Memory B cell (primary cell): ENCODE measurements at regions not wholly inside any gene's neighbourhood (a gene's known extent, or its start where the extent isn't known, plus 50 kb on each side); places are given as distances from the start of the nearest gene placed in this dataset.

Source experiments
- ATAC-seq: fragments of 150-1000 bp; cut with Tn5 transposase; 2 replicates; pipeline ENCODE4 v1.10.0; 2021; ENCODE audit warnings: low read depth, mild to moderate bottlenecking, moderate library complexity
- DNase-seq, 2 donors: peaks; one replicate each; pipeline ENCODE4 v3.0.0; 2022; ENCODE audit warnings: low spot score in 2 of 2
- H3K27ac Mint-ChIP-seq: one replicate; pipeline ENCODE4 v1.8.0; 2022; ENCODE audit warnings: mild to moderate bottlenecking, moderate library complexity, mixed read lengths
- H3K27me3 Mint-ChIP-seq: one replicate; pipeline ENCODE4 v1.8.0; 2022; ENCODE audit warnings: mixed read lengths
- H3K36me3 Mint-ChIP-seq: one replicate; pipeline ENCODE4 v1.8.0; 2022; ENCODE audit warnings: mild to moderate bottlenecking, mixed read lengths
- H3K4me1 Mint-ChIP-seq: one replicate; pipeline ENCODE4 v1.8.0; 2022; ENCODE audit warnings: mixed read lengths
- H3K4me3 Mint-ChIP-seq: one replicate; pipeline ENCODE4 v1.8.0; 2022; ENCODE audit warnings: mild to moderate bottlenecking, moderate library complexity, mixed read lengths
- H3K9me3 Mint-ChIP-seq: one replicate; pipeline ENCODE4 v1.8.0; 2022; ENCODE audit warnings: mixed read lengths

DNA sequence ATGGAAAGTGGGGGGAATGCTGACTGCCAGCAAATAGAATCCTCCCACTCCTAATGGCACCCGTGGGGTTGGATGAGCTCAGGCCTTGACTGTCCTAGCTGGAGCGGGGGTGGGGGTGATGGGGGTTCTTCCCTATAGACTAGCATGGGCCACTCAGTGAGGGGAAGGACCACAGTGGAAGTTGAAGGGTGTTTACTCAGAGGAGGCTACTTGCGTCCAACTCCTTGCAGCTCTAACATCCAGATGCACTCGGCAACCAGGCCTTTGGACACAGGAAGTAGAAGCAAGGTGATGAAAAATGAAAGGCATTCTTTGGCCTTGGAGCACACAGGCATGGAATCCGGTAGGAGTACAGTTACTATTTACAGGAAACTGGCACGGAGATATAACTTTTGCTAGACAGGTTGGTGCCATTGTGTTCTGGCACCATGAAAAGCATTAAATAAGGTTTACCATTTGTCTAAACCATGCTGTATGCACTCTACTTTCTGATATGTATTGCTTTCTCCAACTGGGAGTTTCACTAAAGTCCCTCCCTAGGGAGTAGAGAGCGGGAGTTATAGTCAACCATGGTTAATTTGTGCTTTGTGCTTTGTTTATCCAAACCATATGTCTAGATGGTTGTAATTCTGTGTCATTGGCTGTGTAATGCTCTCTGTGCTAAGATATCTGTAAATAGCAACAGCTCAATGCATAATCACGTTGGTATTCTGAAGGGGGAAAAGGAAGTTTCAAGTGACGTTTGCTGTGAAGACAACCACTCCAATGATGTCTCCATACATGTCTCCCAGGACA, 125.3 kb downstream of the TSHZ3 start:
- no peak for ATAC-seq
- no peak for DNase-seq
- Mint-ChIP-seq H3K9me3 (peaks cover 11% of the 10 kb centered on the region), H3K36me3 (no peaks in the 10 kb centered on the region), H3K27ac (no peak overlapping the region), H3K4me1 (peaks cover 5% of the 10 kb centered on the region), H3K27me3 (no peaks in the 10 kb centered on the region), H3K4me3 (no peak overlapping the region)

DNA sequence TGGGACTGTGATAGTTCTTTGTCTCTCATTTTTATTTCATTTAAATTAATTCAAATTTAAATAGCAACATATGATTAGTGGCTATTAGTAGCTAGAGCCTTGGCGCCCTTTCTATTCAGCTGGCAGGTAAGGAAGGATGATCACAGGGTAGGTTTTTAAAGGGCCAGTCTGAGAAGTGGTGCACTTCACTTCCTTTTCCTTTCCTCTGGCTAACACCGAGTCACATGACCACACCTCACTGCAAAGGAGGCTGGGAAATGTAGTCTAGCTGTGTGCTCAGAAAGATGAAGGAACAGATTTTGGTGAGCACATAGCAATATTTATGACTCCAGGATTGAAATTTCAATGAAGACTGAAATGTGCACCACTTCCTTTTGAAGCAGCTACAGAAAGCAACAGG, 128.7 kb downstream of the TSHZ3 start:
- Mint-ChIP-seq H3K36me3 (no peaks in the 10 kb centered on the region), H3K4me1 (peaks cover 5% of the 10 kb centered on the region), H3K9me3 (peaks cover 3% of the 10 kb centered on the region), H3K27me3 (no peaks in the 10 kb centered on the region), H3K4me3 (no peak overlapping the region), H3K27ac (no peak overlapping the region)
- ATAC-seq = no peak
- DNase-seq = no peak

DNA sequence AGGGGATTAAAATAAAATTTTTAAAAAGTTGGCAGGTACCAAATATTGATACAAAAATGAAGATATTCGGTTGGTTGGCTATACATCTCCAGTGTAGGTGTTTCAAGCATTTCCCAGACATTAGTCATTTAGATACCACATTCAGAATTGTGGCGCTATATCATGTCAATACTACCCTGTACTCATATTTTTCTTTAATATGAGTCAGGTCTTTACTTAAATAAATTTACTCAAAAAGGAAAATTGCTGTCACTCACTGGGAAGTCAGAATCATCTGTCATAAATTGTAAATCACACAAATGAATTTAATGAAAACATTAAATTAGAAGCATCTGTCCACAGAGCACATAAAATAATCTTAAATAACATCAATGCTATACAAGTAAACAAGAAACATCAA, 134.2 kb downstream of the TSHZ3 start:
- ATAC-seq (no peak), DNase-seq (no peak)
- Mint-ChIP-seq H3K36me3 (peaks cover 3% of the 10 kb centered on the region), H3K4me1 (peaks cover 2% of the 10 kb centered on the region), H3K27ac (no peak overlapping the region), H3K4me3 (no peak overlapping the region), H3K27me3 (peaks cover 4% of the 10 kb centered on the region), H3K9me3 (peaks cover 7% of the 10 kb centered on the region)

DNA sequence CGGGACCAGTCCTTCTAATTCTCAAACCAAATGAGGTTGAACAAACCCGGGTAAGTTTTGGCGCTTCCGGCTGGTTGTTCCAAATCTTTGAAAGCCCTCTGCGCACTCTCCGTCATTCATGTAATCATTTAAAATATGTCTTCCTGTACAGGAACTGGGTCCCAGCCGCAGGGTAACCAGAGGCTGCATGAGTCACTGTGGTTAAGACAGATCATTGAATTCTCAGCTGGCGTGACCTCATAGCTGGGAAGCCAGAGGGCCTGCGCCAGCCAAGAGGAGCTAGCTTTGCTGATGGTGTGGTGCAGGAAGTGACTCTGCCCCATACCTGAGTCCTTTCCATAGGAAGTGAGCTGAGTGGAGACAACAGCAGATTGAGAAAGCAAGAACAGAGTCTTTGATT, 135.2 kb downstream of the TSHZ3 start:
- Mint-ChIP-seq H3K27me3 (peaks cover 4% of the 10 kb centered on the region), H3K9me3 (peaks cover 5% of the 10 kb centered on the region), H3K4me1 (no peaks in the 10 kb centered on the region), H3K36me3 (peaks cover 3% of the 10 kb centered on the region), H3K4me3 (no peak overlapping the region), H3K27ac (no peak overlapping the region)
- no peak for DNase-seq
- ATAC-seq = no peak

DNA sequence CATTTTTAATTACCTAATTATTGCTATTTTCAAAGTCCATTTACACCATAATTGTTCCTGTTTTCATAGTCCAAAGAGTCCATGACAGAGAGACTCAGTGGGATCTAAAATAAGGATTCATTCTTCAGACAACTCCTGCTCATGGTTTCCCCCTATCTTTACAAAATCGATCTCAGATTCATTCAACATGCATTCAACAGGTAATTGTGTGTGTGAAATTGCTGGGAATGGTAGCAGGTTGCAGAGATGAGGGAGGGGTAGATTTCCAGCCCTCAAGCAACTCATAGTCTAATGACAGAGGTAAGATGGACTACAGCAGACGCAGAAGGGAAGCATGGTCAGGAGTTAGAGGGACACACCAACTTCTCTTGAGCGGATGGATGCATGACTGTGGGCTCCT, 138.1 kb downstream of the TSHZ3 start:
- H3K4me3 Mint-ChIP-seq = no peak overlapping the region
- ATAC-seq = no peak
- H3K9me3 Mint-ChIP-seq = peaks cover 6% of the 10 kb centered on the region
- DNase-seq = no peak
- H3K4me1 Mint-ChIP-seq = no peaks in the 10 kb centered on the region
- peaks cover 3% of the 10 kb centered on the region for H3K36me3 Mint-ChIP-seq
- peaks cover 4% of the 10 kb centered on the region for H3K27me3 Mint-ChIP-seq
- H3K27ac Mint-ChIP-seq = no peak overlapping the region

DNA sequence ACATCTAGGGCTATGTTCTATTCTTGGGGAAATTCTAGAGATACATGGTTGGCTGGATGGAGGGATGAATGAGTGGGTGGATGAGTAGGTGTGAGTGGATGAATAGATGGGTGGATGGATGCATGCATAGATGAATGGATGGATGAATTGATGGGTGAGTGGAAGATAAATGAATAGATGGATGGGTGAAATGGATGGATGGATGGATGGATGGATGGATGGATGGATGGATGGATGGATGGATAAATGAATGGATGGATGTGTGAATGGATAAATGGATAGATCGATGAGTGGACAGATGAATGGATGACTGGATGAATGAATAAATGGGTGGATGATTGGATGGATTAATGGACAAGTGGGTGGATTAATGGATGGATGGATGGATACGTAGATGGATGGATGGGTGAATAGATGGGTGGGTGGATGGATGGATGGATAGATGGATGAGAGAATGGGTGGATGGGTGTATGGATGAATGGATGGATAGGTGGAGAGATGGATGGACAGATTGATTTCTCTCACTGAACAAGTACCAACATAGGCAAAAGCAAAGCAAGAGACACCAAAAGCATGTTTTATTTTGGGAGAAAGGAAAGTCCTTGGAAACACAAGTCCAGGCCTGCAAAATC, 143.2 kb downstream of the TSHZ3 start:
- no peak for DNase-seq
- no peak overlapping the region for H3K27ac Mint-ChIP-seq
- H3K27me3 Mint-ChIP-seq = peaks cover 1% of the 10 kb centered on the region
- peaks cover 14% of the 10 kb centered on the region for H3K9me3 Mint-ChIP-seq
- no peaks in the 10 kb centered on the region for H3K4me1 Mint-ChIP-seq
- no peak overlapping the region for H3K4me3 Mint-ChIP-seq
- no peaks in the 10 kb centered on the region for H3K36me3 Mint-ChIP-seq
- no peak for ATAC-seq

DNA sequence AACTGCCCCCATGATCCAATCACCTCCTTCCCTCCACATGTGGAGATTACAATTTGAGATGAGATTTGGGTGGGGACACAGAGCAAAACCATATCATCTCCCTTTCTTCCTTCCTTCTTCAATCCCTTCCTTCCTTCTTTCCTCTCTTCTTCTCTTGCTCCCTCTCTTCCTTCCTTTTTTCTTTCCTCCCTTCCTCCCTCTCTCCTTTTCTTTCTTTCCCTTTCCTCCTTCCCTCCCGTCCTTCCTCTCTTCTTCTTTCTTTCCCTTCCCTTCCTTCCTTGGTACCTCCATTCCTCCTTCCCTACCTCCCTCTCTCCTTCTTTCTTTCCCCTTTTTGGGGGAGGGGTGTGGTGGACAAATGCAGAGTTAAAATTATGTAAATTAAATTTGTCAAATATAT, 145.1 kb downstream of the TSHZ3 start:
- H3K4me1 Mint-ChIP-seq = no peaks in the 10 kb centered on the region
- peaks cover 1% of the 10 kb centered on the region for H3K27me3 Mint-ChIP-seq
- H3K27ac Mint-ChIP-seq = no peak overlapping the region
- no peak for DNase-seq
- peaks cover 14% of the 10 kb centered on the region for H3K9me3 Mint-ChIP-seq
- H3K36me3 Mint-ChIP-seq = no peaks in the 10 kb centered on the region
- no peak overlapping the region for H3K4me3 Mint-ChIP-seq
- ATAC-seq = no peak

DNA sequence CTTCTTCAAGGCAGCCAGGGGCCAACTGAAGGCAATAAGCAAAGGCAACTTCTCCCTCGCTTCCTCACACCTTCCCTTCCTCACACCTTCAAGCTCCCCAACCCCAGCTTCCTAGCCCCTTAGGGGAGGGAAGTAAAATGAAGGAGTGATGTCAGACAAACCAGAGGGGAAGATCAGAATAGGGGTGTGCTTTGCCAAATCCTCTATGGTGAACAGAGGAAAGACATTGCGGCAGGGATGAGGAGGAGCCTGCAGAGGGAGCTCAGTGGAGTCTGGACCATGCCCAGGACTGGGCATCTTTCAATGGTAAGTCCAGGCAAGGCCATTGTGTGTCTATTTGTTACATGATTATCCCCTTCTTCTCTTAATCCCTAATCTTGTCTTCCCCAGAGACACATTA, 164.0 kb downstream of the TSHZ3 start:
- Mint-ChIP-seq H3K4me1 (no peaks in the 10 kb centered on the region), H3K36me3 (no peaks in the 10 kb centered on the region), H3K4me3 (no peak overlapping the region), H3K27ac (no peak overlapping the region), H3K27me3 (no peaks in the 10 kb centered on the region), H3K9me3 (peaks cover 3% of the 10 kb centered on the region)
- ATAC-seq (no peak), DNase-seq (no peak)

DNA sequence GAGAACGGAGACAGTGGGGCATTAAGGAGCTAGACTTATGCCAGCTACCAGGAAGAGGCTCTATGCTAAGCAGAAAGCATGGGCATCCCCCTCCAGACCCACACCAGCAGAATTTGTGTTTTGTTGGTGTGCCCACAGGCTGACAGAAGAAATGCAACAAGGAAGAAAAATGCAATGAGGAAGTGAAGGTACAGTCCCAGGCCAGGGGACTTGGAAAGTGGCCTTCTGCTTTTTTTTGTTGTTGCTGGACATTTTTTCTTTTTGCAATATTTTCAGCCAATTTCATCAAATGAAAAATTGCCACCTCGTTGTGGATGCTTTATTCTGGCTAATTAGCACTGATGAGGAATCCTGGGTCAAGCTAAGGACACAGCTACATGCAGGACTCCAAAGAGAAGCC, 167.7 kb downstream of the TSHZ3 start:
- ATAC-seq (no peak), DNase-seq (no peak)
- Mint-ChIP-seq H3K4me1 (no peaks in the 10 kb centered on the region), H3K4me3 (no peak overlapping the region), H3K9me3 (peaks cover 12% of the 10 kb centered on the region), H3K27ac (no peak overlapping the region), H3K36me3 (no peaks in the 10 kb centered on the region), H3K27me3 (no peaks in the 10 kb centered on the region)

DNA sequence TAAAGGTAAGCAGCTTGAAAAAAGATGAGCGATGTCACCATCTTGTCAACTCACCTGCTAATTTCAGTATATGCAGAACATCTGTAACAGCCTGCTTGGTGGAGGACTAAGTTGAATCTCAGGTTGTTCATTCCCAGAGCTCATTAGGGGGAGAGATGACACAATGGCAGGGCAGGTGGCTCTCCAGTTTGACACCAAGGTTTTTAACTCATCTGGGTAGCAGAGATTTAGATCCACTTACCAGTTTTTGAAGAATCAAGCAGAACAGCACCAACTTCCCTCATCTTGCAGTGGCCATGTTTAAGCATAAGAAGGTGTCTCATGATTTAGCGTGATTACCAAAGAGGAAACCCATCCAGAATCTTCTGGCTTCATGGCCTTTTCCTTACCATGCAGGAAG, 168.3 kb downstream of the TSHZ3 start:
- DNase-seq (no peak), ATAC-seq (no peak)
- Mint-ChIP-seq H3K27ac (no peak overlapping the region), H3K27me3 (no peaks in the 10 kb centered on the region), H3K9me3 (peaks cover 12% of the 10 kb centered on the region), H3K4me1 (no peaks in the 10 kb centered on the region), H3K4me3 (no peak overlapping the region), H3K36me3 (no peaks in the 10 kb centered on the region)

DNA sequence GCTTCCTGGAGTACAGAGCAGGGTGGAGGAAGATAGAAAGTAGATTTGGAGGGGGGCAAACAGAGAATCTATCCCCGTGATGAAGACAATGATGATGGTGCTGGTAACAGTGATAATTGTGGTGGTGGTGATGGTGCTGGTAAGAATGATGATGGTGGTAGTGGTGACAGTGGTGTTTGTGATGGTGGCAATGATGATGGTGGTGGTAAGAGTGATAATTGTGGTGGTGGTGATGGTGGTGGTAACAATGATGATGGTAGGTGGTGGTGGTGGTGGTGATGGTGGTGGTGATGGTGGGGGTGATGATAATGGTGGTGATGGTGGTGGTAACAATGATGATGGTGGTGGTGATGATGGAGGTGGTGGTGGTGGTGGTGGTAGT, 169.8 kb downstream of the TSHZ3 start:
- DNase-seq = no peak
- Mint-ChIP-seq H3K36me3 (no peaks in the 10 kb centered on the region), H3K27ac (no peak overlapping the region), H3K4me1 (no peaks in the 10 kb centered on the region), H3K9me3 (peaks cover 12% of the 10 kb centered on the region), H3K4me3 (no peak overlapping the region), H3K27me3 (no peaks in the 10 kb centered on the region)
- no peak for ATAC-seq

DNA sequence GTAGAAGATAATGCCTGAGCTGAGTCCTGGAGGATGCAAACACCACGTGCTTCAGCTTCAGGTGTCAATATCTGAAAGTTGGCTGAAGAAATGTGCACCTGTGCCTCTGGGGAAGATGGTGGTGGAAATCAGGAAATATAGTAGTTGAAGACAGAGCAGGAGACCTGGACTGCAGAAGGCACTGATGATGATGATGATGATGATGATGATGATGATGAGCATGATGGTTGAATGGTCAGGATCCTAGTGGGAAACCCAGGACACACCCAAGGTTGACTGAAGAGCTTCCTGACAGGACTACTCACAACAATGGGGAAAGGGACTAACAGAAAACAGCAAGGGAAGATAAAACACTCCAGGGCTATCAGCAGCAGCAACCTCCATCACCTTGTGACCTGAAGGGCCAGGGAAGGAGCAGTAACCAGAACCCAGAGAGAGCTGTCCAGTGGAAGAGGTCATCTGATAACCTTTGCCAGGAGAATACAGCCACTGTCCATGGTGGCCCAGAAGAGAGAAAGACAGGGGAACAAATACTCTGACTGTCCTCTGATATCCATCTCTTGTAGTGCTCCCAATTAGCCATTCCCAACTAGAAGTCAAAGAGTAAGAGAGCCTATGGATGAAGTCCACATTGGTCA, 170.3 kb downstream of the TSHZ3 start:
- Mint-ChIP-seq H3K4me3 (no peak overlapping the region), H3K27ac (no peak overlapping the region), H3K9me3 (peaks cover 12% of the 10 kb centered on the region), H3K27me3 (no peaks in the 10 kb centered on the region), H3K4me1 (no peaks in the 10 kb centered on the region), H3K36me3 (no peaks in the 10 kb centered on the region)
- ATAC-seq (no peak), DNase-seq (no peak)

DNA sequence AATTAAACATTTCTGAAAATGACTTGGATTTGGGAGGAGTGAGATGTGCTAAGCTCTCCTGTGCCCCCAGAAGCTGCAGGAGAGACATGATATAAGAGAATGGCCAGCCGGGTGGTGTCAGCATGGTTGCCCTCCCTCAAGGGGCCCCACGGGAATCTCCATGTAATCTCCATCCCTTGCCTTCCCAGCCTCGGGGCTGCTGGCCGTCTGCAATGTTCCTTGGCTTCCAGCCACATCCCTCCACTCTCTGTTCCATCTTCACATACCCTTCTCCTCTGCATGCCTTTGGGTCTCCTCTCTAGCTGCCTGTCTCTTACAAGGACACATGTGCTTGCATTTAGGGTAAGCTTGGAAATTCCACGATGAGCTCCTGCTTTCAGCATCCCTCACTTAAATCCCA, 172.0 kb downstream of the TSHZ3 start:
- H3K4me3 Mint-ChIP-seq = no peak overlapping the region
- H3K9me3 Mint-ChIP-seq = peaks cover 12% of the 10 kb centered on the region
- H3K4me1 Mint-ChIP-seq = no peaks in the 10 kb centered on the region
- no peaks in the 10 kb centered on the region for H3K36me3 Mint-ChIP-seq
- H3K27me3 Mint-ChIP-seq = no peaks in the 10 kb centered on the region
- ATAC-seq (no peak), DNase-seq (no peak)
- H3K27ac Mint-ChIP-seq = no peak overlapping the region

DNA sequence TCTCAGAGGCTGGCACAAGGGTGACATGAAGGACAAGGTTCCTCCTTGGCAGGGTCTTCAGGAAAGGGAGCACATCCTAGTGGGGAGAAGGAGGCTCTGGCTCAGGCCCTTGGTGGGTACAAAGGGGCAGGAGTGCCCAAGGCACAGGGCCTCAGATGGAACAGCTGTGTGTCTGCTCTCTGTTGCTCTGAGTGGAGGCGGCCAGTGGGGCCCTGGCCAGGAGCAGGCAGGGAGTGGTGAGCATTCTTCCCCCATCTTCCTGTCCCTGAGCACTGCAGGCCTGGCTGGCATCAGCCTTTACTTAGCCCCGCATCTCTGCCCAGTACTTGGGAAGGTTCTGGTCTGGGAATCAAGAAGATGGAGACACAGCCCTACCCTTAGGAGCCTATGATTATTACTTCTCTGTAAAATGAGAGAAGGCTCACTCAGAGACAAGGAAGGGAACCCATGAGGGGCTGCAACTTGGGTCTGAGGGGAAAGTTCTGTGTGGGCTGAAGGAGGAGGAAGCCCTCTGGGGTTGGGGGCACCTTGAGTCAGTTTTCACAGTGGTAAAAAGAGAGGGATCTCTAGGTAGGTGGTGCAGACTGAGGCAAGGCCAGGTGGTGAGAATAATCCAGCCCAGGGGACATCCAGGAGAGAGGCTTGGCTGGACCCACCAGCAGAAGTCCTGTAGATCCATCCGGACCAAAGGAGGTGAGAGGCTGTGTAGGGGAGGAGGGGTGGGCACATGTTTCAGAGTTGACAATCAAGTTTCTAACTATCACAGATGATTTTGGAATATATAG, 173.5 kb downstream of the TSHZ3 start:
- ATAC-seq (no peak), DNase-seq (no peak)
- H3K27me3 Mint-ChIP-seq = no peaks in the 10 kb centered on the region
- H3K4me3 Mint-ChIP-seq = no peak overlapping the region
- no peak overlapping the region for H3K27ac Mint-ChIP-seq
- H3K9me3 Mint-ChIP-seq = peaks cover 12% of the 10 kb centered on the region
- H3K36me3 Mint-ChIP-seq = no peaks in the 10 kb centered on the region
- H3K4me1 Mint-ChIP-seq = no peaks in the 10 kb centered on the region
